ENCODE measurements at regions not wholly inside any gene's neighbourhood (a gene's known extent, or its start where the extent isn't known, plus 50 kb on each side); places are given as distances from the start of the nearest gene placed in this dataset.

DNA sequence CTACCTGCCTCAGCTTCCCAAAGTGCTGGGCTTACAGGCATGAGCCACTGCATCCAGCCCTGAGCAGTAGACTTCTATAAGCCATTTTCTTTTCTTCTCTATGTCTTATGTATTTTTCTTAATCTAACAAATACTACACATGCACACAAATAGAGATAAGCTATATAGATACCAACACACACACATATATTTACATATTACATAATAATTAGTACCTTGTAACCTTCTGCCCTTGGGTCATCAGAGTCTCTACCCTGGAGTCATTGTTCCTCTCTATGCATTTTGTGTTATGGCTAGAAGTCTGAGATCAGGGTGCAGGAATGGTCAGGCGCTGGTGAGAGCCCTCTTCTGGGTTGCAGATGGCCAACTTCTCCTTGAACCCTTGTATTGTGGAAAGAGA is 154.0 kb upstream of the PTPRG start:
- TF ChIP-seq, protein P1, sequence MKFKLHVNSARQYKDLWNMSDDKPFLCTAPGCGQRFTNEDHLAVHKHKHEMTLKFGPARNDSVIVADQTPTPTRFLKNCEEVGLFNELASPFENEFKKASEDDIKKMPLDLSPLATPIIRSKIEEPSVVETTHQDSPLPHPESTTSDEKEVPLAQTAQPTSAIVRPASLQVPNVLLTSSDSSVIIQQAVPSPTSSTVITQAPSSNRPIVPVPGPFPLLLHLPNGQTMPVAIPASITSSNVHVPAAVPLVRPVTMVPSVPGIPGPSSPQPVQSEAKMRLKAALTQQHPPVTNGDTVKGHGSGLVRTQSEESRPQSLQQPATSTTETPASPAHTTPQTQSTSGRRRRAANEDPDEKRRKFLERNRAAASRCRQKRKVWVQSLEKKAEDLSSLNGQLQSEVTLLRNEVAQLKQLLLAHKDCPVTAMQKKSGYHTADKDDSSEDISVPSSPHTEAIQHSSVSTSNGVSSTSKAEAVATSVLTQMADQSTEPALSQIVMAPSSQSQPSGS (IDR thresholded peaks at IDR 0.05; ENCODE audit: low read length) = no peak
- TF ChIP-seq, protein P2, sequence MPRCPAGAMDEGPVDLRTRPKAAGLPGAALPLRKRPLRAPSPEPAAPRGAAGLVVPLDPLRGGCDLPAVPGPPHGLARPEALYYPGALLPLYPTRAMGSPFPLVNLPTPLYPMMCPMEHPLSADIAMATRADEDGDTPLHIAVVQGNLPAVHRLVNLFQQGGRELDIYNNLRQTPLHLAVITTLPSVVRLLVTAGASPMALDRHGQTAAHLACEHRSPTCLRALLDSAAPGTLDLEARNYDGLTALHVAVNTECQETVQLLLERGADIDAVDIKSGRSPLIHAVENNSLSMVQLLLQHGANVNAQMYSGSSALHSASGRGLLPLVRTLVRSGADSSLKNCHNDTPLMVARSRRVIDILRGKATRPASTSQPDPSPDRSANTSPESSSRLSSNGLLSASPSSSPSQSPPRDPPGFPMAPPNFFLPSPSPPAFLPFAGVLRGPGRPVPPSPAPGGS (IDR thresholded peaks at IDR 0.05; ENCODE audit: borderline replicate concordance, insufficient read depth, low read depth, low read length, poor library complexity, severe bottlenecking) = no peak
- TF ChIP-seq CREM (IDR thresholded peaks at IDR 0.05; ENCODE audit: low read depth) = no peak
- no peak for TF ChIP-seq CBFB (IDR thresholded peaks at IDR 0.05; ENCODE audit: low read depth)
- TF ChIP-seq, protein P3, sequence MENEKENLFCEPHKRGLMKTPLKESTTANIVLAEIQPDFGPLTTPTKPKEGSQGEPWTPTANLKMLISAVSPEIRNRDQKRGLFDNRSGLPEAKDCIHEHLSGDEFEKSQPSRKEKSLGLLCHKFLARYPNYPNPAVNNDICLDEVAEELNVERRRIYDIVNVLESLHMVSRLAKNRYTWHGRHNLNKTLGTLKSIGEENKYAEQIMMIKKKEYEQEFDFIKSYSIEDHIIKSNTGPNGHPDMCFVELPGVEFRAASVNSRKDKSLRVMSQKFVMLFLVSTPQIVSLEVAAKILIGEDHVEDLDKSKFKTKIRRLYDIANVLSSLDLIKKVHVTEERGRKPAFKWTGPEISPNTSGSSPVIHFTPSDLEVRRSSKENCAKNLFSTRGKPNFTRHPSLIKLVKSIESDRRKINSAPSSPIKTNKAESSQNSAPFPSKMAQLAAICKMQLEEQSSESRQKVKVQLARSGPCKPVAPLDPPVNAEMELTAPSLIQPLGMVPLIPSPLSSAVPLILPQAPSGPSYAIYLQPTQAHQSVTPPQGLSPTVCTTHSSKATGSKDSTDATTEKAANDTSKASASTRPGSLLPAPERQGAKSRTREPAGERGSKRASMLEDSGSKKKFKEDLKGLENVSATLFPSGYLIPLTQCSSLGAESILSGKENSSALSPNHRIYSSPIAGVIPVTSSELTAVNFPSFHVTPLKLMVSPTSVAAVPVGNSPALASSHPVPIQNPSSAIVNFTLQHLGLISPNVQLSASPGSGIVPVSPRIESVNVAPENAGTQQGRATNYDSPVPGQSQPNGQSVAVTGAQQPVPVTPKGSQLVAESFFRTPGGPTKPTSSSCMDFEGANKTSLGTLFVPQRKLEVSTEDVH (IDR thresholded peaks at IDR 0.05; ENCODE audit: low read depth, partially characterized antibody) = no peak
- no peak for TF ChIP-seq NR2C2 (IDR thresholded peaks at IDR 0.05; ENCODE audit: borderline replicate concordance, control insufficient read depth, insufficient read length, low read depth)
- TF ChIP-seq BHLHE40 (IDR thresholded peaks at IDR 0.05; ENCODE audit: borderline replicate concordance in 1 of 2, low read depth in 2 of 2, low read length in 1 of 2) = no peak
- TF ChIP-seq BACH1 (IDR thresholded peaks at IDR 0.05; ENCODE audit: borderline replicate concordance) = no peak
- TF ChIP-seq POLR2A (IDR thresholded peaks at IDR 0.05; ENCODE audit: low read depth, low read length) = no peak
- TF ChIP-seq, protein P4, sequence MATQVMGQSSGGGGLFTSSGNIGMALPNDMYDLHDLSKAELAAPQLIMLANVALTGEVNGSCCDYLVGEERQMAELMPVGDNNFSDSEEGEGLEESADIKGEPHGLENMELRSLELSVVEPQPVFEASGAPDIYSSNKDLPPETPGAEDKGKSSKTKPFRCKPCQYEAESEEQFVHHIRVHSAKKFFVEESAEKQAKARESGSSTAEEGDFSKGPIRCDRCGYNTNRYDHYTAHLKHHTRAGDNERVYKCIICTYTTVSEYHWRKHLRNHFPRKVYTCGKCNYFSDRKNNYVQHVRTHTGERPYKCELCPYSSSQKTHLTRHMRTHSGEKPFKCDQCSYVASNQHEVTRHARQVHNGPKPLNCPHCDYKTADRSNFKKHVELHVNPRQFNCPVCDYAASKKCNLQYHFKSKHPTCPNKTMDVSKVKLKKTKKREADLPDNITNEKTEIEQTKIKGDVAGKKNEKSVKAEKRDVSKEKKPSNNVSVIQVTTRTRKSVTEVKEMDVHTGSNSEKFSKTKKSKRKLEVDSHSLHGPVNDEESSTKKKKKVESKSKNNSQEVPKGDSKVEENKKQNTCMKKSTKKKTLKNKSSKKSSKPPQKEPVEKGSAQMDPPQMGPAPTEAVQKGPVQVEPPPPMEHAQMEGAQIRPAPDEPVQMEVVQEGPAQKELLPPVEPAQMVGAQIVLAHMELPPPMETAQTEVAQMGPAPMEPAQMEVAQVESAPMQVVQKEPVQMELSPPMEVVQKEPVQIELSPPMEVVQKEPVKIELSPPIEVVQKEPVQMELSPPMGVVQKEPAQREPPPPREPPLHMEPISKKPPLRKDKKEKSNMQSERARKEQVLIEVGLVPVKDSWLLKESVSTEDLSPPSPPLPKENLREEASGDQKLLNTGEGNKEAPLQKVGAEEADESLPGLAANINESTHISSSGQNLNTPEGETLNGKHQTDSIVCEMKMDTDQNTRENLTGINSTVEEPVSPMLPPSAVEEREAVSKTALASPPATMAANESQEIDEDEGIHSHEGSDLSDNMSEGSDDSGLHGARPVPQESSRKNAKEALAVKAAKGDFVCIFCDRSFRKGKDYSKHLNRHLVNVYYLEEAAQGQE (IDR thresholded peaks at IDR 0.05; ENCODE audit: low read depth, low read length) = no peak
- TF ChIP-seq TCF7 (IDR thresholded peaks at IDR 0.05; ENCODE audit: borderline replicate concordance) = no peak
- TF ChIP-seq GABPA (IDR thresholded peaks at IDR 0.05; ENCODE audit: low read depth) = no peak
- TF ChIP-seq ETV6 (conservative IDR thresholded peaks at IDR 0.05 in 1 of 2, IDR thresholded peaks at IDR 0.05 in 1 of 2; ENCODE audit: borderline replicate concordance in 1 of 2, low read depth in 1 of 2) = no peak
- TF ChIP-seq, protein P5, sequence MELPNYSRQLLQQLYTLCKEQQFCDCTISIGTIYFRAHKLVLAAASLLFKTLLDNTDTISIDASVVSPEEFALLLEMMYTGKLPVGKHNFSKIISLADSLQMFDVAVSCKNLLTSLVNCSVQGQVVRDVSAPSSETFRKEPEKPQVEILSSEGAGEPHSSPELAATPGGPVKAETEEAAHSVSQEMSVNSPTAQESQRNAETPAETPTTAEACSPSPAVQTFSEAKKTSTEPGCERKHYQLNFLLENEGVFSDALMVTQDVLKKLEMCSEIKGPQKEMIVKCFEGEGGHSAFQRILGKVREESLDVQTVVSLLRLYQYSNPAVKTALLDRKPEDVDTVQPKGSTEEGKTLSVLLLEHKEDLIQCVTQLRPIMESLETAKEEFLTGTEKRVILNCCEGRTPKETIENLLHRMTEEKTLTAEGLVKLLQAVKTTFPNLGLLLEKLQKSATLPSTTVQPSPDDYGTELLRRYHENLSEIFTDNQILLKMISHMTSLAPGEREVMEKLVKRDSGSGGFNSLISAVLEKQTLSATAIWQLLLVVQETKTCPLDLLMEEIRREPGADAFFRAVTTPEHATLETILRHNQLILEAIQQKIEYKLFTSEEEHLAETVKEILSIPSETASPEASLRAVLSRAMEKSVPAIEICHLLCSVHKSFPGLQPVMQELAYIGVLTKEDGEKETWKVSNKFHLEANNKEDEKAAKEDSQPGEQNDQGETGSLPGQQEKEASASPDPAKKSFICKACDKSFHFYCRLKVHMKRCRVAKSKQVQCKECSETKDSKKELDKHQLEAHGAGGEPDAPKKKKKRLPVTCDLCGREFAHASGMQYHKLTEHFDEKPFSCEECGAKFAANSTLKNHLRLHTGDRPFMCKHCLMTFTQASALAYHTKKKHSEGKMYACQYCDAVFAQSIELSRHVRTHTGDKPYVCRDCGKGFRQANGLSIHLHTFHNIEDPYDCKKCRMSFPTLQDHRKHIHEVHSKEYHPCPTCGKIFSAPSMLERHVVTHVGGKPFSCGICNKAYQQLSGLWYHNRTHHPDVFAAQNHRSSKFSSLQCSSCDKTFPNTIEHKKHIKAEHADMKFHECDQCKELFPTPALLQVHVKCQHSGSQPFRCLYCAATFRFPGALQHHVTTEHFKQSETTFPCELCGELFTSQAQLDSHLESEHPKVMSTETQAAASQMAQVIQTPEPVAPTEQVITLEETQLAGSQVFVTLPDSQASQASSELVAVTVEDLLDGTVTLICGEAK (IDR thresholded peaks at IDR 0.05; ENCODE audit: borderline replicate concordance) = no peak
